Activated T-helper 9 cell treated with anti-CD3 and anti-CD28 coated beads, Interleukin-2, amount 50 U/mL, for 16 hours (primary cell): ENCODE measurements at regions not wholly inside any gene's neighbourhood (a gene's known extent, or its start where the extent isn't known, plus 50 kb on each side); places are given as distances from the start of the nearest gene placed in this dataset.

Experiments
- DNase-seq: peaks from one replicate; pipeline ENCODE4 v3.0.0-alpha.2; 2020; ENCODE audit warnings: low read depth

DNA sequence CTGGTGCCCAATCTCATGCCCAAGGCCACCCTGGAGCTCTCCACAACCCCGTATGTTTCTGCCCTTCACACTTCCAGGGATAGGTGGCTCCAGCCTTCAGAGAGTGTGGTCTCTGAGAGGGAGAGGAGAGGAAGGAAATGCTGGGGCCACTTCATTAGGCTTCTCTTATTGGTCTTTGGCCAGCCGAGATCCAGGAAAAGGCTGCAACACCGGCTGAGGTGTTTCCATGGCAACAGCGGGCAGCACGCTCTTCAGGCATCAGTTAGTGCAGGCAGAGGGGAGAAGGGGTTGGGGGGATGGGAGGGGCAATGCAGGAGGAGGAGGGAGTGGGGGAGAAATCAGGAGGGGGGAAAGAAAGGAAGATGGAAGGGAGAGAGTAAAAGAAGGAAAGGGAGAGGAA, 275.1 kb upstream of the GJB5 start:
- DNase-seq: no peak

DNA sequence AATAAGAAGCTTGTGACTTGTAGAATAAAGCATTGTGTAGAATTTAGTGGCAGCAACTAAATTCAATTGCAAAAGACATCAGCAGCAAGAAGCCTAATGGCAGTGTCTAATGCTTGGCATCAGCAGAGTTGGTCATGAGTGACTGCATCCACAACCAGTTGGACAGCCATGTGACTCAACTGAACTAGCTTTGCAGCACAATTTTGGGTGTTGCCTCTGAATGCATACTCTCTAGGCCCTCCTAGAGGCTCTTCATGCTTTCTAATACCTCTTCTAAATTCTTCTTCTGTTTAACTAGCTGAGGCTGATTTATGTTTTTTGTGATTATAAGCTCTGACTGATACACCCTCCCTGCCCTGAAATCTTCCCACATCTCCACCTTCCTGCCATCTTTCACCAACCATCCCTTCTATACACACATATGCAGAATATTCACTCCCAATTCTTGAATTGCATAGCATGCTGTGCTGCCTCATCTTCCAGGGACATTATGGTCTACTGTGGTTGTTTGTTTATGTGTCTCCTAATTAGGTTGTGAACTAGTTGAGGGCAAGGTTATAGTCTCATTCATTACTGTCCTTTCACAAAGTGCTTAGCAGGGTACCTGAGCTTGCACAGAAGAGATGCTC, 266.7 kb upstream of the GJB5 start:
- DNase-seq: no peak

DNA sequence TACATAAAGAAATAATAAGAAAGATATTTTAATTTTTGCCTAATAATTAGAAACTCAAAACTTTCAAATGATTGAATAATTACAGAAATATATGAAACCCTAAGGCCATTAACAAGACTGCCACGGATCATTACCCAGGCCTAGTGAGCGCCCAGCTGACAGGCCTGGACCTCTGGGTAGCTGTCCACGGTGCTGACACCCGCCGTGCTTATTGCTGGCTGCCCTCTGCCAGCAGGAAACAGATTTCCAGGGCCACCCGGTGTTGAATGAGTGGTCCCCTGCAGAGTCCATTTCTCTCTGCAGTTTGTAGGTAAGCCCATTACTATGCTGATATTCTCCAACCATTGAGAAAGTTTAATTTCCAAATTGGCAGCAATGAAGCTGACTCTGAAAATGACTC, 254.4 kb upstream of the GJB5 start:
- no peak for DNase-seq

DNA sequence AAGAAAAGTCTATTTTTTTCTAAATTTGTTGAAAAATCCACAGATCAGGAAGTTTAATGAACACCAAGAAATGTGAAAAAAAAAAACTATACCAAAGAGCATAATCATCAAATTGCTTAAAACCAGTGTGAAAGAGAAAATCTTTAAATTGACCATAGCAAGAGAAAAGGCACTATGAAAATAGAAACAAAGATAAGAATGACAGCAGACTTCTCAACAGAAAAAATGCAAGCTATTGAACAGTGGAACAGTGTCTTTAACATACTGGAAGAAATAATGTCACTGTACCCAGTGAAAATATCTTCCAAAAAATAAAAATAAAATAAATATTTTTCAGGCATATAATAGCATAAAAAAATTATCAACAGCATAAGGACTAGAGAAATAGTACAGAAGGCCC, 243.0 kb upstream of the GJB5 start:
- no peak for DNase-seq

DNA sequence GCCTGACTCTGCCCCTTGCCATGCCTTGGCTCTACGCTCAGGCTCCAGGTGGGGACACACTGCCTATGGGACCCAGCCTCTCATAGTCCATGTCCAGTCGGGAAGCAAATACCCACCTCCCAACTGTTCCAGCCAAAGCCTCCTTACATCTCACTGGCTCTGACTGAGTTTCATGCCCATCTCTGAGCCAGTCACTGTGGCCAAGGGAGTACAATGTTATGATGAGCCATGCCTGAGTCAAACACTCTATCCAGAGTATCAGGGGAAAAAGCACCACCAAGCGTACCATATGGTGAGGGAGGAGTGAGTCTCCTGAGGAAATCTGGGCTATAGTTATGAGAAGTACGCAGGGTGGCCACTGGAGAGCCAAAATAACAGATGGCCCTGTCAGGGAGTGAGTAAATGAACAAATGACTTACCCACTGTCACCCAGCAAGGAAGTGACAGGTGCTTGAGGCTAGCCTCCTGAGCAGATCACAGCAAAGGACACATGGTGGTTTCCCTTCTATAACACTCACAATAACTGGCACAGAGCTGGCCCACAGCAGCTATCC, 236.6 kb upstream of the GJB5 start:
- no peak for DNase-seq

DNA sequence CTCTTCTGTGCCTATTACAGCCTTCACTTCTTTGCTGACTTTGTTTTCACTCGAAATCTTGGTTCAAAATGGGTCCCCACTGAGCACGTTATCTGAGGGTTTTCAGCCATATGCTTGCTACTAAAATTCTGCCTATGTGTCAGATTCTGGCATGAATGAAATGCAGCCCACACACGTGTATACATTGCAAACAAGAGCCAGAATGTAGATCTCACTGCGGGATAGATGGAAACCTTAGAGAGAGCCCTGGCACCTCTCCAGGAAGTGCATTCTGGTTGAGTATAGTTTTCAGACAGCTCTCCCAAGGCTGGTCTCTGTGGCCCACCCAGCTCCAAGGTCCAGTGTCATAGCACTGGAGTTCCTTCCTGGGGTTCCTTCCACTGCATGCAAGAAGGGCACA, 234.7 kb upstream of the GJB5 start:
- DNase-seq: no peak

DNA sequence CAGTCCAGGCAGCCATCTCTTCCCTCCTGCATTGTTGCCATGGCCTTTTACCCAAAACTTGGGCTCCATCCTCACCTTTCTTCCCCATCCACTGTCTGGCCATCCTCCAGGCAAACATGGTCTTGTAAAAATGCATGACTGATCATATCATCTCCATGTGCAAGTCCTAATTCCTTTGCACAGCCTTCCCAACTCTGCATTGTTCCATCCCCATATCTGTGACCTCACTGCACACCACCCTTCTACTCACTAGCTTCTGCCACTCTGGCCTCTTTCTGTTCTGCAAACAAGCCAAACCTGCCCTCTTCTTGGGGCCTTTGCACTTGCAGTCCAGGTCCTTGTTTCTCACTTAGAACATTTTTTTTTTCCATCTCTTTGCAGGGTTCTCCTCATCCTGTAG, 230.1 kb upstream of the GJB5 start:
- no peak for DNase-seq

DNA sequence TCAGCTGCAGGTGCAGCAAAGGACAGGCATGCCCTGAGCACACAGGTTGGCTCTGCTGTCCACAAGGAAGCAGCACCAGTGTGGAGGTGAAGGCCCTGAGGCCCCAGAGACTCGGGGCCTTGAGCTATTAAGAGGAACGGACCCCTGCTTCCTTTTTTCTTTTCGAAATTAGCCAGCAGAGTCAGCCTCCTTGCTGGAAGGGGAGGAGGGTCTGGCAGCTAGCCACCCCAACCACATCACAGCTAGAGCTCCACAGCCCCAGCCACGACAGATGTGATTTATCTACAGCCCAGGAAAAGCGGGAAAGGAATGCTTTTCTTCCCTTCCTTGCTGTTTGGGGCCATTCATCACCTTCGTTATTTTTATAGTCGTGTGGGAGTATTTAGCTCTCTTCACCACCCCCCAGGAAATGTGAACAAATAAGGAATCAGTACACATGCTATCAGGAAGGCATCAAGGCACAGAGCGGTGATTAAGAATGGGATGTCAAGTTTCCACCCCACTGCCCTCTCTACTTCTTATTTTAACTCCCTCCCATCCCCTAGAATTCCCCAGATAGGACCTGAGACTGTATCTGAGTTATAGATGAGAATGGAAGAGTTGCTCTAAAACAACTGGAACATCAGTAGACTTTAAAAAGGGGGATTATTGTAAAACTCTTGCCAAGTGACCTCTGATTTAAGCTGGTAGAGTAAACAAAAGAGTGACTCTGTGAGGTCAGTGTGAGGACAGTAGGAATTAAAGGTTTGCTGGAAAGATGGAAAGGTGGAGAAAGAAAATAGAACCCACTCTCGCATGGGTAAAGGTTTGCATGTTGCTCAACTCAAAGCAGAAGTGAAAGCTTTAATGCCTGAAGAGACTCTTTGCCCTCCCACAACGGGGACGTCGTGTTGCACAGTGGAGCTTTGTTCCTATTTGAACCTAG, 224.7 kb upstream of the GJB5 start:
- no peak for DNase-seq

DNA sequence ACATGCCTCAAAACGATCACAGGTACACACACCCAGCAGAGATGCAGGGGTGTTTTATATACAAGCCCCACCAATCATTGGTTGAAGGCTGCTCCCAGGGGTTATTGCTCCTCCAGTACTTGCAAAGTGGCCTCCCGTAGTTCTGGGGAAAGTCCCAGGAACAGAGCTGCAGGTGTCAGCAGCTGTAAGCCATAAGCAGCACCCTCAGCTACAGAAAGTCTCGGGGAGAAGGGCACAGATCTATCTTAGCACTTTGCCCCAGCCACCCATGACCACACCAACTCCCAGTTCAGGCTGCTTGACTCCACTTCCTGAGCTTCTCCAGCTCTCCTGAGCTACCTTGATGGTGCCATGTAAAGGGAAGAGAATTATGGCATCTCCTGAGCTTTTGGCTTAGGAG, 222.7 kb upstream of the GJB5 start:
- DNase-seq: no peak

DNA sequence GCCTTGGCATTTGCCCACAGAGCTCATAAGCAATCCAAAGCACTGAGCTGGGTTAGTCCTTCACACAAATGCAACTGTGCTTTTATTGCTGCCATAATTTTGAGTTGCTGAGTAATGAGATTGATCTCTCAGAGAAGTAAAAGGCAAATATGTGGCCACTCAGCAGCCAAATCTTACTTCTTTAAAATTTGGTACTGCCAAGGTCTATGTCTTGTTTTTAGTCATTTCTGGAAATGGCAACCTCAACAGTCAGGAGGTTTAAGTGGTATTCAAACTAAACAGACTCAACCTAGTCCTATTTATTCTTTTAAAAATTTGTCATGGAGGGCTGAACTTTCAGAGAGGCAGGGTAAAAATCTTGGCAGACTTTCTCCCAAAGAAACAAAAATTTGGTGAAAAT, 216.4 kb upstream of the GJB5 start:
- no peak for DNase-seq

DNA sequence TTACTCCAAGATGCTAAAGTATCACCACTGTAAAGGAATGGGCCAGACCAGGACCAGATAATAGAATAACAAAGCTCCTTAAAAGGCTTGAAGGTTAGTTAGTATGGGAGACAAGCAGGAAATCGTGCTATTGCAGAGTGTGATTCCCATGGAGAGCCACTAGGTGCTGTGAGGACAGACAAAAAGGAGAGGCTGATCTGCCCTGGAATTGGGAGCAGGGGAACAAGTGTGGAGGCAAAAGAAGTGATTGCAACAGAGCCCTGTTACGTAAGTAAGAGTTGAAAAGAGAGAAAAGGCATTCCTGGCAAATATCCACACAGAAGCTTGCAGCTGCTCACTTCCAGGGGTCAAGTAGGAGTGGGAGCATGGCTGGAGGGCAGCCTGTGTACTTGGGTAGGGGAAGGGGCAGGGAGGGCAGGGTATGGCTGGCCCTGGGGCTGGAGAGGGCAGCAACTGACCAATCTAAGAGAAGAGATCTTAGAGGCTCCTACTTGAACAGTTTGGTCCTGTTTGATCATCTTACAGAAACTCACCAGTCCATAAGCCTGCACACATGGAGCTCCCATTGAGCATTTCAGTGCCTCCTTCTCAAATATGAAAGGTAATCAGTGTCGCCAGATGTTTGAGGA, 207.7 kb upstream of the GJB5 start:
- DNase-seq: no peak

DNA sequence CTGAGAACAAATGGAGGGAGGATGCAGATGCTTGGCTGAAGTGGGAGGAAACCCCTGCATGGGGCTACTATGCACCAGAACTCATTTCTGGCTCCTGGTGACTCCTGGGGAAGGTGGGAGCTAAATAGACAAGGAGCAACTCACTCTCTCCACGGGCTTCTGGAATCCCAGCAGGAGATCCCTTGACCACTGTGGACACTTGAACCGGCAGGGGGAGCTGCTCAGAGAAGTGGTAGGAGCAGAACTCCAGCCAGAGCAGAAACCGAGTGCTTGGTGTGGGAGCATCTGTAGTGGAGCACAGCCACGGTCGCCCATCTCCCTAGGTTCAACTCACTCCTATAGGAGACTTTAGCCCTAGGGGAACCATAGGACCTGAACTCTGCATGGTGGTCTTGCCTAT, 205.6 kb upstream of the GJB5 start:
- DNase-seq: no peak

DNA sequence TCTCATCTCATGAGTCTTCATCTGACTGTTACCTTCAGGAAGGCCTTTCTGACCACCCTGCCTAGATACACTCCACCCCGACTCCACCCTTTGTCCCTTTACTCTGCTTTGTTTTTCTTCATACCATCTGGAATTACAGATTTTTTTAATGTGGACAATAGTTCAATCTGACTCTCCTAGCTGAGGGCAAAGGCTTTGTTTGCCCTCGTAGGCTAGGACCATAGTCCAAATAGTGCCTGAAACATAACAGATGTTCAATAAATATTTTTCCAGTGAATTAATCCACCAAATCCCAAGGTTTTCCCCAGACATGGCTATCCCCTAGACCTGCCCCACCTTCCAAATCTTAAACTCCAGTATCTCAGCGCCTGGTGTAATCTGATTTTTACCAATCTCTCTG, 176.5 kb upstream of the GJB5 start:
- DNase-seq: no peak

DNA sequence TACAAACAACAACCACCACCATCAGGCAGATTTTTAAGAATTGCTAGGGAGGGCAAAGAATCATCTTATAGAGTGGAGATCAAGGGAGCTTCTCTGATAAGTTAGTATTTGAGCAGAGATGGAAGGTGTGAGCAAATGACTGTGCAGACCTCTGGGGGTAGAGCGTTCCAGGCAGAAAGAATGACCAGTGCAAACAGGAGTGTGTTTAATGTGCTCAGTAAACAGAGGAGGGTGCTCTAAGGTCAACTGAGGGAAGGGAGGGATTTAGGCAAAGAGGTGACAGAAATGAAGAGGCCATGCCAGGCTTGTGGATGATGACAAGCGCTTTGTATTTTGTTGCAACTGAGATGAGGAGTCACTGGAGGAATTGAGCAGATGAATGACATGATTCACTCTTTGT, 172.5 kb upstream of the GJB5 start:
- DNase-seq: no peak

DNA sequence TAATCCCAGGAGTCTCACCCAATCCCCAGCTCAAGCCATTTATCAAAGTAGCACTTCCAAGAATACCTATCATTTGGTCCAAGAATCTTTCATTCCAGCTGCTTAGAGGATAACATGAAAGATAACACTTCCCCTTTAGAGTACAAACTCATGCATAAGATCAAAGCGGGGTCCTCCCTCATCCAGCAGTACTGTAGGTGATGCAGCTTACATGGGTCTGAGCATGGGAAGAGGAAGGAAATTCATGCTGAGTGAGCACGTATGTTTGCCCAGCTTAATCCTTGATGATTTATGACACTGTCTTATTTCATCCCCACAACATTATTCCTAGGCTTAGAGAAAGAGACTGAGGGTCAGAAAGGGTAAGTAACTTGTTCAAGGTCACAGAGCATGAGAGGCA, 167.1 kb upstream of the GJB5 start:
- DNase-seq: no peak

DNA sequence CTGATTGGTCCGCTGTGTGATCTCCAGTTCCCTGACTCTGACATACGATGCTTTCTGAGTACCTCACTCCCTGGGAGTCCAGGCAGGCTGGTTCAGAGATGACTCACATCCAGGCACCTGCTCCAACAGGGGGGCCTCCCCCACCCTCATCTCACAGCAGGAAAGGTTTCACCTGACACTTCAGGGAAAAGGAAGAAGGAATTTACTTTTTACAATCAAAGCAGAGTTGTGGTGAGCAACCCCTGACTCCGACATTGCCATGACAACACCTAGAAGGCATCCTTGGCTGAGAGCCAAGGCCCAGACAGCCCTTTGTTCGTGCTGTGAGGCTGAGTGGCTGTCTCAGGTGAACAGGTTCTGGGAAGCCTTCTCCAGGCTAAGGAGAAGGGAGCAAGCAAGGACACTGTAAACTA, 164.6 kb upstream of the GJB5 start:
- DNase-seq: no peak

DNA sequence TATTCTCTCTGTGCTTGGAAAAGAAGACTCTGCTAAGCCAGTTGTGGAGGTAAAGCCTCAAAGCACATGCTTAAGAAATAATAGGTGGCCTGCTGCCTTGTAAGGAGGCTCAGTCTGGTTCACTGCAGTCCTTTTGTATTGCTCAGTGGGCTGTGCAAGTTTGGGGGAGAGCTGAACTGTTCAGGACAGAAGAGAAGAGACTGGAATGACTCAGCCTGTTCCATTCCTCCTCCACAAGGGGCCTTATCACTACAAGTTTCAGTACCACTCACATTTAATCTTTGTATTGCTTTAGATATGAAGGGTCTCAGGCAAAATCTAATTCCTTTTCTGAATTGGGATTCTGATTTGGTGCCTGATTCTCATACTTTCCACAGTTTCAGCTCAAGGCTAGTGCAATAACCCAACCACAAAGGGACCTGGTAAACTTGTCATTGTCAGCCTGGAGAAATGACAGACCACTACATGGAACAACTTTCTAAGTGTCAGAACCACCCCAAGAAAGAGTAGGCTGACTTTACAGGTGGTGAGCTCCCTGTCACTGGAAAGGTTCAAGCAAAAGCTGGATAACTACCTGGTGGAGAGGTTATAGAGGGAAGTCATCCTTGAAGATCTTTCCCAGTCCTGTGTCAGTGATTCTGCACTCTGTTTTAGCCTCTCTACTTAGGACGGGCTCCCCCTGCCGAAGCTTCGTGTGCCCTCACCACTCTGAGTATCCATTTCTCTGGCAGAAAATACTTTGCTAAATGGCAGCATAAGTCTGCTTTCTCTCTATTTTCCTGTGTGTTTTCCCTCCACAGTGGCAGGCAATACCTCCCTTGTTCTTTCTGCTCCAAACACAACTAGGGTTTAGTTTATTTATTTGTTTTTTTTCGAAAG, 162.9 kb upstream of the GJB5 start:
- DNase-seq: no peak

DNA sequence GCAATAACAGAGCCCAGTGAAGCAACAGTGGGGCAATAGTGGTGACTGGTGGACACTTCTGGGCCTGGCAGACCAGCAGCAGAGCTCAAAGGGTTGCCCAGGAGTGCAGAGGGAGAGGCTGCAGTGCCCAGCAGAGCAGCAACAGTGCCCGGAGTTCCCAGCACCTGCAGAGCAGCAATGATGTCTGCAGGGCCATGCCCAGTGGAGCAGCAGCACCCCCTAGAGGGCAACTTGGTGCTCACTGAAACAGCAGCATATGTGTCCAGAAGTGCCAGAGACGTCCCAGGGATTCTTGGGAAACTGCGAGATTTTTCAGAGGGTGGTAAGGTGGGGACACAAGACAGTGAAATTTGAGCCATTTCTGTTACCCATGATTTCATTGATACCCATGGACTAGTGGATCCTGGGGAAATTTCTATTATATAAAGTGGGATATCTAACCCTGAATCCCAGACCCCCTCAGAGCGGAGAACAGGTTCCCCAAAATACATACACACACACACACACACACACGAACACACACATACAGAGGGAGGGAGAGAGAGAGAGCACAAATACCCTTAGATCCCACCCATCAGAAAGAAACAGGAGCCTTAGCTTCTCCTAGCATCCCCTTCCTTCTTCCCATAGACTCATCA, 156.9 kb upstream of the GJB5 start:
- peak; percentile 1 for DNase-seq

DNA sequence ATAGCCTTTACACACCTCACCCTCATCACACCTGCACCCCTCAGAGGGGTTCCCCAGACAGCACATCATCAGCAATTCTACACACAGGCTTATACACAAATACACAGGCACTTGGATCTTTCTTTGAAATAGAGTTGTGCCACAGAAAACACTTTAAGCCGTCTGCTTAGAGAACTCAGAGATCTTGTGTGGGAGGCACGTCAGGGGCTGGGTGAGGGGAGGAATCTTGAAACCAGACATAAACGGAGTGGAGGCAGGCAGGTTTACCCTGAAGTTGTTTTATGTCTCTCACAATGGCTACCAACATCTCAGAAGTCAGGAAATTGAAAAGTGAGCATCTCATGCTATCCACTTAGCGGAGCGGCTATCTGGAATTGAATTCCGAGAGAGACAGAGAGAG, 151.9 kb upstream of the GJB5 start:
- DNase-seq: no peak

DNA sequence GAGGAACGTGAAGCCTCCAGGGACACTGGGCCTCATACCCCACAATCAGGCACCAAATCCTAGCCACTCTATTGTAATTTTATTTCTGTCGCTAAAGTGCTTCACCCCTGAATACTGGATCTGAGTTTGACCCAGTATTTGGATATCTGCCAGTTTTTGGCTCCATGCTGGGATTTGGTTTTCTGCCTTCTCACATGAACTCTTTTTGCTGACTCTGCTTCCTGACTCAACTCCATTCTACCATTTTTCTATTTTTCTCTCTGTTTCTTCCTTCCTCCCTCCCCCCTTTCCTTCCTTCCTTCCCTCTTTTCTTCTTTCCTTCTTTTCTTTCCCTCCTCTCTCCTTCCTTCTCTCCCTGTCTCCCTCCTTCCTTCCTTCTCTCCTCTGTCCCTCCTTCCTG, 151.3 kb upstream of the GJB5 start:
- no peak for DNase-seq

DNA sequence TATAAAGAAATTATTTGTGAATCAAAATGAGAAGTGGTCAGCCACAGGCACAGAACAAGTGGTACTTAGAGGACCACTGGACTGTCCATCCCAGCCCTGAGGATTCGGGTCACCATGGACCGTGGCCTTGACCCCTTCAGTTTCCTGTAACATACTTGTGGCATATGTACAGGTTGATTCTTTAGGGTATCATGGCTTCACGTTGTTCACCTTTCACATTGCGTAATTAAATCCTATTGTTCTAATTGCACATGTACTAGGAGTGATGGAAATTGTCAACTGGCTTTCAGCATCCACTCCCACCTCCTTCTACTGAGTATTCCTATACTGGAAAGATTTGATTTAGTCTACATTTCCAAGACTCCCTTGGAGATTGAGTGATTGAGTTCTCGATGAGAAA, 148.3 kb upstream of the GJB5 start:
- DNase-seq: no peak

DNA sequence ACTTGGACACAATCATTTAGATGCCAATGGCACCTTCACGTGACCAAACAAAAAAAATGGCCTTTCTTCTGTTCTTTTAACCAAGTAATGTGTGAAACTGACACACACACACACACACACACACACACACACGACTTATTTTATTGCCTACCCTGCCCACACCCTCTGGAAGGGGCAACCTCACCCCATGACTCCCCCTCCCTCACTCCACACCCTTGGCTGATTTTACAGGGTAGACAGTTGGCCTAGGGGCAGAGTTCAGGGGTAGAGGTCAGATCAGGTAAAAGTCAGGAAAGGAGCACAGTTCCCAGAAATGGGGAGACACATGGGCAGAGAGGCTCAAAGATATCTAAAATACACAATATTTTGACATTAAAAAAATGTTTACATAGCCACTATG, 144.8 kb upstream of the GJB5 start:
- DNase-seq: no peak
